H1 (cell line): ENCODE measurements at regions not wholly inside any gene's neighbourhood (a gene's known extent, or its start where the extent isn't known, plus 50 kb on each side); places are given as distances from the start of the nearest gene placed in this dataset.

ENCODE experiments used
- CTCF ChIA-PET: fragments of 300-600 bp; sonication (Branson Sonifier 250); formaldehyde crosslinking; loops from one replicate; lab custom pipeline; 2021; ENCODE audit not compliant: partially characterized antibody; lab: Charles Lee
- POLR2A ChIA-PET: fragments of 300-600 bp; sonication (Branson Sonifier 250); formaldehyde crosslinking; loops from one replicate; lab custom pipeline; 2021; ENCODE audit warnings: inconsistent platforms; ENCODE audit not compliant: partially characterized antibody; lab: Charles Lee
- DNase-seq, 2 experiments: peaks; one replicate each; pipeline versions ENCODE4 v3.0.0 to v3.0.0-alpha.2; 2010 to 2022; ENCODE audit warnings: low spot score in 2 of 2, low read depth in 1 of 2, mixed read lengths in 1 of 2
- FAIRE-seq: peaks from 2 replicates; lab custom pipeline; 2011; peaks lifted over from hg19 to GRCh38; lab: Jason Lieb, UNC
- H2AFZ ChIP-seq: 2 replicates; pipeline ENCODE4 v1.8.1; 2012; ENCODE audit warnings: low read length, inconsistent platforms
- H2AK5ac ChIP-seq: 2 replicates; pipeline ENCODE4 v1.6.1; 2013; ENCODE audit warnings: low read depth, low read length
- H2BK120ac ChIP-seq: replicated peaks from 2 replicates; pipeline ENCODE3; 2013; ENCODE audit warnings: low read depth, low read length, inconsistent platforms
- H2BK12ac ChIP-seq: 2 replicates; pipeline ENCODE4 v1.6.1; 2013; ENCODE audit warnings: low read depth, low read length
- H2BK15ac ChIP-seq: 2 replicates; pipeline ENCODE4 v1.6.1; 2013; ENCODE audit warnings: low read length
- H2BK20ac ChIP-seq: 2 replicates; pipeline ENCODE4 v1.6.1; 2013; ENCODE audit warnings: low read length
- H2BK5ac ChIP-seq: 2 replicates; pipeline ENCODE4 v1.6.1; 2013; ENCODE audit warnings: low read depth, low read length
- H3K14ac ChIP-seq: 2 replicates; pipeline ENCODE4 v1.6.1; 2013; ENCODE audit warnings: inconsistent platforms; ENCODE audit not compliant: insufficient read length
- H3K18ac ChIP-seq: 2 replicates; pipeline ENCODE4 v1.6.1; 2013; ENCODE audit warnings: low read length; ENCODE audit errors: extremely low read depth
- H3K23ac ChIP-seq: 2 replicates; pipeline ENCODE4 v1.6.1; 2013; ENCODE audit warnings: inconsistent platforms; ENCODE audit not compliant: insufficient read length
- H3K23me2 ChIP-seq: 2 replicates; pipeline ENCODE4 v1.6.1; 2013; ENCODE audit warnings: low read depth, low read length
- H3K27ac ChIP-seq: 2 replicates; pipeline ENCODE4 v1.6.1; 2011; ENCODE audit warnings: low read depth, low read length, inconsistent platforms
- H3K27me3 ChIP-seq, 4 experiments: replicated peaks in 1 of 4; 1 replicate in 1 of 4; 2 replicates in 3 of 4; pipeline versions ENCODE4 v1.6.1 to v1.8.1; 2011 to 2013; ENCODE audit warnings: low read length in 3 of 4, mild to moderate bottlenecking in 3 of 4, inconsistent platforms in 2 of 4, mixed read lengths in 2 of 4, moderate library complexity in 1 of 4; ENCODE audit not compliant: control insufficient read depth in 3 of 4, insufficient read depth in 3 of 4; ENCODE audit errors: extremely low read depth in 1 of 4
- H3K36me3 ChIP-seq, 4 experiments: 2 replicates each; pipeline versions ENCODE4 v1.6.1 to v1.8.1; 2011 to 2013; ENCODE audit warnings: mild to moderate bottlenecking in 4 of 4, low read length in 3 of 4, moderate library complexity in 2 of 4, control low read depth in 1 of 4, inconsistent platforms in 1 of 4; ENCODE audit not compliant: insufficient read depth in 4 of 4, control insufficient read depth in 2 of 4
- H3K4ac ChIP-seq: replicated peaks from 2 replicates; pipeline ENCODE3; 2013; ENCODE audit warnings: low read length, low read depth, mixed read lengths, inconsistent platforms; ENCODE audit not compliant: insufficient read length
- H3K4me1 ChIP-seq, 4 experiments: replicated peaks in 1 of 4; 1 replicate in 1 of 4; 2 replicates in 3 of 4; pipeline versions ENCODE4 v1.6.1 to v1.8.1; 2011 to 2013; ENCODE audit warnings: low read length in 3 of 4, inconsistent platforms in 2 of 4, mixed read lengths in 1 of 4; ENCODE audit not compliant: insufficient read depth in 4 of 4, control insufficient read depth in 3 of 4
- H3K4me2 ChIP-seq, 2 experiments: 2 replicates each; pipeline versions ENCODE4 v1.6.1 to v1.8.1; 2011 to 2013; ENCODE audit warnings: low read depth in 2 of 2, low read length in 2 of 2, control low read depth in 1 of 2, inconsistent platforms in 1 of 2, mild to moderate bottlenecking in 1 of 2; ENCODE audit not compliant: insufficient read depth in 1 of 2
- H3K4me3 ChIP-seq, 4 experiments: fragments of 200-600, 300-600 bp in 1 of 4; sonication (generic), shearing (Covaris generic), sonication (Bioruptor Twin) in 1 of 4; 2 replicates each; pipeline versions ENCODE4 v1.5.1 to v1.8.1; 2011 to 2016; ENCODE audit warnings: low read length in 4 of 4, low read depth in 3 of 4, control low read depth in 2 of 4, inconsistent platforms in 2 of 4, mild to moderate bottlenecking in 2 of 4, mixed read lengths in 1 of 4, moderate library complexity in 1 of 4; ENCODE audit not compliant: insufficient read depth in 2 of 4; ENCODE audit errors: extremely low read depth in 1 of 4
- H3K56ac ChIP-seq: replicated peaks from 2 replicates; pipeline ENCODE3; 2013; ENCODE audit warnings: low read depth, mild to moderate bottlenecking, mixed read lengths, low read length, inconsistent platforms; ENCODE audit not compliant: insufficient read length
- H3K79me1 ChIP-seq: 2 replicates; pipeline ENCODE4 v1.6.1; 2013; ENCODE audit warnings: low read depth, low read length, control low read depth
- H3K79me2 ChIP-seq, 2 experiments: 2 replicates each; pipeline versions ENCODE4 v1.6.1 to v1.8.1; 2012 to 2013; ENCODE audit warnings: low read length in 2 of 2, mild to moderate bottlenecking in 2 of 2, inconsistent platforms in 1 of 2; ENCODE audit not compliant: insufficient read depth in 2 of 2, control insufficient read depth in 1 of 2
- H3K9ac ChIP-seq, 4 experiments: replicated peaks in 1 of 4; 1 replicate in 1 of 4; 2 replicates in 3 of 4; pipeline versions ENCODE4 v1.6.1 to v1.8.1; 2011 to 2013; ENCODE audit warnings: low read depth in 3 of 4, low read length in 3 of 4, control low read depth in 2 of 4, mild to moderate bottlenecking in 2 of 4, moderate library complexity in 2 of 4, inconsistent platforms in 1 of 4; ENCODE audit errors: extremely low read depth in 1 of 4
- H3K9me3 ChIP-seq, 2 experiments: 2 replicates each; pipeline versions ENCODE4 v1.6.1 to v1.8.1; 2012 to 2013; ENCODE audit warnings: mild to moderate bottlenecking in 2 of 2, moderate library complexity in 2 of 2, control low read depth in 1 of 2, inconsistent platforms in 1 of 2, low read depth in 1 of 2, low read length in 1 of 2, mixed read lengths in 1 of 2; ENCODE audit not compliant: insufficient read depth in 2 of 2
- H4K20me1 ChIP-seq, 2 experiments: replicated peaks in 1 of 2; 2 replicates each; pipeline versions ENCODE3 to v1.8.1; 2011 to 2013; ENCODE audit warnings: inconsistent platforms in 2 of 2, low read length in 2 of 2, mild to moderate bottlenecking in 1 of 2; ENCODE audit not compliant: insufficient read depth in 2 of 2, control insufficient read depth in 1 of 2
- H4K5ac ChIP-seq: 2 replicates; pipeline ENCODE4 v1.6.1; 2013; ENCODE audit warnings: low read length, low read depth, mixed read lengths, inconsistent platforms; ENCODE audit not compliant: insufficient read length
- H4K8ac ChIP-seq: 2 replicates; pipeline ENCODE4 v1.8.0; 2013; ENCODE audit warnings: mild to moderate bottlenecking, moderate library complexity, low read length, inconsistent platforms; ENCODE audit not compliant: insufficient read depth; ENCODE audit errors: extremely low read depth
- H4K91ac ChIP-seq: replicated peaks from 2 replicates; pipeline ENCODE3; 2013; ENCODE audit warnings: low read length, mixed read lengths, inconsistent platforms; ENCODE audit not compliant: insufficient read length
- ASH2L ChIP-seq: fragments of 200-600, 300-600 bp; sonication (generic); IDR thresholded peaks from one replicate; pipeline ENCODE4 v1.7.1; 2017; ENCODE audit warnings: low read length
- ATF2 ChIP-seq: IDR thresholded peaks from 2 replicates; pipeline ENCODE4 v1.6.1; 2012; ENCODE audit warnings: low read length, inconsistent platforms
- CHD2 ChIP-seq: IDR thresholded peaks from 2 replicates; pipeline ENCODE4 v1.6.1; 2012; ENCODE audit warnings: low read length, improper control_type of control experiment
- GABPA ChIP-seq: IDR thresholded peaks from 2 replicates; pipeline ENCODE4 v1.6.1; 2011; ENCODE audit warnings: mild to moderate bottlenecking, low read length, moderate library complexity, borderline replicate concordance; ENCODE audit not compliant: insufficient read depth
- NANOG ChIP-seq: IDR thresholded peaks from 2 replicates; pipeline ENCODE4 v1.6.1; 2011; ENCODE audit warnings: low read length, low read depth, mild to moderate bottlenecking, inconsistent platforms; ENCODE audit not compliant: insufficient read depth, poor library complexity, severe bottlenecking
- RAD21 ChIP-seq, 2 experiments: IDR thresholded peaks in 1 of 2; conservative IDR thresholded peaks in 1 of 2; 2 replicates each; pipeline ENCODE4 v1.6.1; 2011; ENCODE audit warnings: low read depth in 2 of 2, low read length in 2 of 2, improper control_type of control experiment in 1 of 2, inconsistent platforms in 1 of 2, mild to moderate bottlenecking in 1 of 2, moderate library complexity in 1 of 2
- RBBP5 ChIP-seq: IDR thresholded peaks from 2 replicates; pipeline ENCODE4 v1.7.1; 2012; ENCODE audit warnings: low read depth, mild to moderate bottlenecking, inconsistent platforms, low read length, moderate library complexity, borderline replicate concordance
- RFX5 ChIP-seq: IDR thresholded peaks from 2 replicates; pipeline ENCODE4 v1.6.1; 2011; ENCODE audit warnings: low read depth, low read length, improper control_type of control experiment, borderline replicate concordance
- SP1 ChIP-seq: IDR thresholded peaks from 2 replicates; pipeline ENCODE4 v1.6.1; 2011; ENCODE audit warnings: low read depth, low read length
- TEAD4 ChIP-seq: IDR thresholded peaks from 2 replicates; pipeline ENCODE4 v1.6.1; 2012; ENCODE audit warnings: low read depth, low read length, inconsistent platforms, mixed read lengths
- YY1 ChIP-seq: IDR thresholded peaks from 2 replicates; pipeline ENCODE4 v1.6.1; 2011; ENCODE audit warnings: low read depth, mild to moderate bottlenecking, low read length

DNA sequence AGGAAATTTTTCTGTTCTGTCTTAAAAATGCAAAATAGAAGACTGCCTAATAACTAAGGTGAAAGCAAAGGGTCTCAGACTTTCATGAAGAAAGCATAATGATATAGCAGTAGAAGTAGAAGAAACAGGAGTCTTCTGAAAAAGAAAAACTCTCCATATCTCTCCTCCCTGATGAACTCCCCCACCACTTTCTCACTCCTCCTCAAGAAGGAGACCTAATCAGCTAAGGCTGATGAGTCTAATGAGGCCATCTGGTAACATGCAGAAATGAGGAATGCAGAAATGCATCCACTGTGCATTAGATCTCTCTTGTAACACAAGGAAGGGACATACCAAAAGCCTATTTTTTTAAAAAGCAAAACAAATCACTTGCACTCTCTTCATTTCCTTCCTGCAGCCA, 273.7 kb upstream of the UBE2E3 start:
- Histone ChIP-seq H3K27ac (no peak overlapping the region), H3K9me3 (no peaks in the 10 kb centered on the region), H3K9ac (no peak overlapping the region), H3K36me3 (no peaks in the 10 kb centered on the region), H3K4ac (no peak overlapping the region), H3K56ac (no peak overlapping the region), H3K4me2 (no peak overlapping the region)
- TF ChIP-seq RFX5, result no peak
- no peak for TF ChIP-seq GABPA
- TF ChIP-seq RBBP5, result no peak
- no peak for TF ChIP-seq YY1
- no peak for TF ChIP-seq SP1
- TF ChIP-seq ASH2L, result no peak
- no peak for TF ChIP-seq NANOG
- TF ChIP-seq TEAD4, result no peak
- no peak for TF ChIP-seq RAD21 (IDR thresholded peaks at IDR 0.05 in 1 of 2, conservative IDR thresholded peaks at IDR 0.05 in 1 of 2; ENCODE audit: low read depth in 2 of 2, low read length in 2 of 2)
- no peak for TF ChIP-seq ATF2
- TF ChIP-seq CHD2, result no peak
- TF ChIP-seq, all 59 proteins: peak for 0
- Histone ChIP-seq H2AK5ac (no peak overlapping the region), H2BK5ac (no peak overlapping the region), H3K23me2 (no peaks in the 10 kb centered on the region), H2BK120ac (no peak overlapping the region), H3K79me1 (no peaks in the 10 kb centered on the region), H3K4me3 (no peak overlapping the region), H2AFZ (peak overlapping the region; percentile 66; the same call in 1 of the 2 replicates), H3K23ac (no peak overlapping the region), H4K8ac (no peak overlapping the region), H3K14ac (no peak overlapping the region), H3K4me1 (no peaks in the 10 kb centered on the region), H3K27me3 (no peaks in the 10 kb centered on the region), H2BK12ac (no peak overlapping the region), H3K18ac (no peak overlapping the region), H3K79me2 (no peaks in the 10 kb centered on the region), H4K91ac (no peak overlapping the region), H4K5ac (no peak overlapping the region), H2BK15ac (no peak overlapping the region), H4K20me1 (no peaks in the 10 kb centered on the region), H2BK20ac (no peak overlapping the region)
- FAIRE-seq (no peak), DNase-seq (no peak)
- CTCF ChIA-PET, result interaction anchor here (0.6 kb wide), 1 partner anchor 284 kb away, joined by 3 read pairs; no protein-coding TSS in a partner anchor
- POLR2A ChIA-PET, result no interaction called here
